ENCODE measurements at regions not wholly inside any gene's neighbourhood (a gene's known extent, or its start where the extent isn't known, plus 50 kb on each side); places are given as distances from the start of the nearest gene placed in this dataset.

DNA sequence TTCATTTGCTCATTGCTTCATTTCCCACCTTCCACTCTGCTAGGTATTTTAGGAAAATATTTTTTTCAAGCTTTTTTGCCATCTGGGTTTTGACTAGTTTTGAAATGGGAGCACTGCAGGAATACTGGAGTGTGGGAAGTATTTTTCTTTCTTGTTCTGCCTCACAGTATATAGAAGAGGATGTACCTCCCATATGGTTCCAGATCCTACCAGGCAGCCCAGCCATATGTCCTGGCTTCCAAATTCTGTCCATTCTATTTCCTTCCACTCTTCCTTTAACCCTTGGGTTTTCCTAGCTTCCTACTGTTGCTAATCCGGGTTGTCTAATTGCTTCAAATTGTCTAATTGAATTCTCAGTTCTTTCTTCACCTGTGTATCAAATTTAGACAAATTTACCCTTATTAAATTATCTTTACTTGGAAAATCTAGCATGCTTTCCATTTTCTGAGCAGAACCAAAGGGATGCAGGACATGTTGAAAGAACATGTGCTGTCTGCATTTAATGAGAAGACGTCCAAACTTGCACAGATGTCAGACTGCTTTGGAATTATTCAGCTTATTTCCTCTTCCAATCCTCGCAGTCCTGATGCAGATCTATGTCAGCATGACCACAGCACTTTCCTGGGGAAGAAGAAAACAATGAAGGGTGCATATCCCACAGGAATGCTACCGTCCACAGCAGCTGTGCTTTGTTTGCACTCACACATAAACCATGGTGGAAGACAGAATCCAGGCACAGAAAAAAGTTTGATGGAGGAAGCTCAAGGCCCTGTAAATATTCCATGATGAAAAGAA lies 1273.9 kb upstream of the MAP3K7 start:
- POLR2A ChIA-PET (ENCODE audit: low non-redundant PET) = no interaction called here
- TF ChIP-seq, protein P1, sequence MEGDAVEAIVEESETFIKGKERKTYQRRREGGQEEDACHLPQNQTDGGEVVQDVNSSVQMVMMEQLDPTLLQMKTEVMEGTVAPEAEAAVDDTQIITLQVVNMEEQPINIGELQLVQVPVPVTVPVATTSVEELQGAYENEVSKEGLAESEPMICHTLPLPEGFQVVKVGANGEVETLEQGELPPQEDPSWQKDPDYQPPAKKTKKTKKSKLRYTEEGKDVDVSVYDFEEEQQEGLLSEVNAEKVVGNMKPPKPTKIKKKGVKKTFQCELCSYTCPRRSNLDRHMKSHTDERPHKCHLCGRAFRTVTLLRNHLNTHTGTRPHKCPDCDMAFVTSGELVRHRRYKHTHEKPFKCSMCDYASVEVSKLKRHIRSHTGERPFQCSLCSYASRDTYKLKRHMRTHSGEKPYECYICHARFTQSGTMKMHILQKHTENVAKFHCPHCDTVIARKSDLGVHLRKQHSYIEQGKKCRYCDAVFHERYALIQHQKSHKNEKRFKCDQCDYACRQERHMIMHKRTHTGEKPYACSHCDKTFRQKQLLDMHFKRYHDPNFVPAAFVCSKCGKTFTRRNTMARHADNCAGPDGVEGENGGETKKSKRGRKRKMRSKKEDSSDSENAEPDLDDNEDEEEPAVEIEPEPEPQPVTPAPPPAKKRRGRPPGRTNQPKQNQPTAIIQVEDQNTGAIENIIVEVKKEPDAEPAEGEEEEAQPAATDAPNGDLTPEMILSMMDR (conservative IDR thresholded peaks at IDR 0.05; ENCODE audit: low read depth) = no peak
- CTCF ChIA-PET = no interaction called here
- no peak for DNase-seq (ENCODE audit: low spot score)
- no peak overlapping the region for H3K27ac ChIP-seq

DNA sequence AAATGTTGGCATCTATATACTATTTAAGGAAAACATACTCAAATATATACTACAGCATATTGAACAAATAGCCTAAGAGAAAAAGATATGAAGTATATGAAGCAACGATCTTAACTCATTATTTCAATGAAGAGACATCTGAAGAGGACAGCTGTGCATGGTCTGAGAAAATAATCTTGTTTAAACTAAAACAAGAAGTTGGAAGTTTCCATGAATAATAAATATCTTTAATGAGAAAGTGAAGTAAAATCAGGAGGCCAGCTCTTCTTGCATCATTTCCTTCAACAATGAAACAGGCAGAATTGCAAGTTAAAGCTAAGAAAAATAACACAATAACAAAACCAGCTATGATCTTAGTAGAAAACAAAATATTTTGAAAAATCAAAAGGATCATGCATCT lies 1265.4 kb upstream of the MAP3K7 start:
- H3K27ac ChIP-seq = no peak overlapping the region
- CTCF ChIA-PET = no interaction called here
- TF ChIP-seq, protein P1 (conservative IDR thresholded peaks at IDR 0.05; ENCODE audit: low read depth) = no peak
- no peak for DNase-seq (ENCODE audit: low spot score)
- POLR2A ChIA-PET (ENCODE audit: low non-redundant PET) = no interaction called here

DNA sequence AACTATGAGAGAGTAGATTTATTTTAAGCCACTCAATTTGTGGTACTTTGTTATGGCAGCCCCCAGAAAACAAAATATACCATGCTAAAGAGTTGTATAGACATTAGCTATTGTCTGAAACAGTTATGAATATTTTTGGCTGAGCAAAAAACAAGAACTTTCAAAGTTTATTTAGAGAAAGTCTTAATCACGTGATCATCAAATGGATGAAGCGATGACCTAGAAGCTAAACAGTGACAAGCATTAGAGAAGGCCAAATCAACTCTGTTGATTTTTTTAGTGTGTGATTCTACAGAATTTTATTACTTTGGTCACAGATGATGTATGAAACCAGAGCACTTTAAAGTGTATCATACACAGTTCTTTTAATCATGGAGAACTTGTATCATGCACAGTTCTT lies 1247.9 kb upstream of the MAP3K7 start:
- ChIA-PET POLR2A (ENCODE audit: low non-redundant PET) (no interaction called here), CTCF (no interaction called here)
- no peak overlapping the region for H3K27ac ChIP-seq
- TF ChIP-seq, protein P1 (conservative IDR thresholded peaks at IDR 0.05; ENCODE audit: low read depth) = no peak
- no peak for DNase-seq (ENCODE audit: low spot score)

DNA sequence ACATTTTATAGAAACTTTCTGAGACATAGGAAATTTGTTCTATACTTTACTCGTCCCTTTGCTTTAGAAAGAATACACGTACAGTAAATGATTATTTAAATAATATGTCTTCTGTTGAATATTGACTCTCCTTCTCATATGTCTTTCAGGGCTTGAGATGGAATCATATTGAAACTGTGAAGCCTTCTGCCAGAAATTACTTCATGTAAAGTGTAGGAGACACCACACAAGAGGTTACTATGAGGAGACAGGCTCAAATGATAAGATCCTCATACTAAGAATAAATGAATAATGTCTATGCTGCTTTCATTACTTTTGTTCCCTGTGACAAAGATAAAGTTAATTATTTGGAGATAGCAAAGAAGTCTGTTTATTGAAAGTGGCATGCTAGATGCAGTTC lies 1240.3 kb upstream of the MAP3K7 start:
- CTCF ChIA-PET = no interaction called here
- POLR2A ChIA-PET (ENCODE audit: low non-redundant PET) = no interaction called here
- H3K27ac ChIP-seq = no peak overlapping the region
- no peak for DNase-seq (ENCODE audit: low spot score)
- TF ChIP-seq, protein P1 (conservative IDR thresholded peaks at IDR 0.05; ENCODE audit: low read depth) = no peak

DNA sequence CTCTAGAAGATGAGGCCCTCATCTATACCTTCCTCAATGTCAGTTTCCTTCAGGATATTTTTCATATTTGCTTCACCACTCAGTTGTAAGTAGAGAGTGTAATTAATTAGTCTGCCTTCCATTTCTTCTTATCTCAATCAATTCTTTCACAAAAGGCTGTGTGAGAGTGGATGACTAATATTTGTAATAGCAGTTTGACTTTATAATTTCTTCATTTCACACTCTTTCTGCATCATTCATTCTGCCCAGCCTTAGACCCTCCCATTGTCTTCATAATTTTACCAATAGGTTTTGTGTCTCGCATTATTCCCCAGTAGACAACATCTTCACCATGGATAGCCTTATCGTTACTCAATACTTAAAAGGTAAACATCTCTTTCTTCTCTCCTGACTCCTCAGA lies 1239.3 kb upstream of the MAP3K7 start:
- no peak for DNase-seq (ENCODE audit: low spot score)
- TF ChIP-seq, protein P1 (conservative IDR thresholded peaks at IDR 0.05; ENCODE audit: low read depth) = no peak
- ChIA-PET CTCF (no interaction called here), POLR2A (ENCODE audit: low non-redundant PET) (no interaction called here)
- no peak overlapping the region for H3K27ac ChIP-seq

DNA sequence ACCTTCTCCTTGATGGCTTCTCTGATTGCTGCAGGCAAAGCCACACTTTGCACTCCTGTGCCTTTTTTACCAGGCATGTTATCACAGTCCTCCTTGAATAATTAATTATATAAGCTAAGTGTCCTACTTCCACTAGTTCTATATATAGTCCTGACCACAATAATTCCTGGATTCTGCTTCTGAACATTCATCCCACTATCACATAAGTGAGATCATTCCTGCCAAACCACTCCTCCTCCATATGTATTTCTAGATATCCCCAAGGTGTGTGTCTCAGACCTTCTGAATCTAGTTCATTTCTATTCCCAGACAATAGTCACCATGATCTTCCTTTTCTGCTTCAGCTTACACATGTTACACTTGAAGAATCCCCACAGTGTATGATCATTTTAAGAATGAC lies 1237.5 kb upstream of the MAP3K7 start:
- TF ChIP-seq, protein P1 (conservative IDR thresholded peaks at IDR 0.05; ENCODE audit: low read depth) = no peak
- ChIA-PET POLR2A (ENCODE audit: low non-redundant PET) (no interaction called here), CTCF (no interaction called here)
- no peak for DNase-seq (ENCODE audit: low spot score)
- H3K27ac ChIP-seq = no peak overlapping the region
